HG03039 (cell line): ENCODE measurements at regions not wholly inside any gene's neighbourhood (a gene's known extent, or its start where the extent isn't known, plus 50 kb on each side); places are given as distances from the start of the nearest gene placed in this dataset.

Experiments
- ATAC-seq: cut with Tn5 transposase; IDR thresholded peaks from one replicate; pipeline ENCODE4 v1.9.1; 2021; ENCODE audit warnings: mild to moderate bottlenecking, moderate library complexity; ENCODE audit not compliant: unreplicated experiment

- no peak for ATAC-seq
These were observed 250.4 kb downstream of the RHOU start for GRCh38 chr1:228985661-228986060.

DNA sequence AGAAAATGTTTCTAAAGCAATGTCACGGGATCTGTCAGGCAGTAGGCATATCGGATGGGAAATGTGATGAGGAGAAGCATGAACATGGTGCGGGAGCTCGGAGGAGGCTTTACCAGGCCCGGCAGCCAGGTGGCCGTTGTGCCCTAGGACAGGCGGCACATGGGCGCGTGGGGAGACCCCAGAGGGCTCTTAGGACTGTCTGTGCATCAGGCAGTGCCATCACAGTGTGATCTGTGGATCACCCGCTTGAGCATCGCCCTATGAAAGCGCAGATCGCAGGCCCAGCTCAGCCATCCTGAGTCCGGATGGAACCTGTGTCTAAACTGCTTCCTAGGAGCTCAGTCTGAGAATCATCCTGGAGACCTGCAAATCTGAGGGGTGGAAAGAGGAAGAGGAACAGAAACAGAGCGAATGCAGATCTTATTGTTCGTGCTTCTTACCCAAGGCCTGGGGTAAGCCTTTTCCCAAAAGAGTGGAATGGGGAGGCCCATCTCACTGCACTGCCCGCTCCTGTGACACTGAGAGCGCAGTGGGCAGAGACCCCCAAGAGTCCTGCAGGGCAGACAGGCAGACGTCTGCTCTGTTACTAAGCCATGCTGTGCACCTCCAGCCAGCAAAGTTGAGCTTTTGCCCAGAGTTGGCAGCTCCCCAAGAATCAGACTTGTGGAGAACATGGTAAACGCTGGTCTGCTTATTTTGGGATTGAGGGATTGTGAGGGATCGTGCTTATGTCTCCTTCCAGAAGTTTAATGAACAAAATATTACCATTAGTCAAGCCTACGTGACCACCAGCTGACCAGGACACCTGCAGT, 251.0 kb downstream of the RHOU start:
- ATAC-seq = no peak

- ATAC-seq = no peak
These were observed 252.0 kb downstream of the RHOU start for GRCh38 chr1:228987286-228987685.

DNA sequence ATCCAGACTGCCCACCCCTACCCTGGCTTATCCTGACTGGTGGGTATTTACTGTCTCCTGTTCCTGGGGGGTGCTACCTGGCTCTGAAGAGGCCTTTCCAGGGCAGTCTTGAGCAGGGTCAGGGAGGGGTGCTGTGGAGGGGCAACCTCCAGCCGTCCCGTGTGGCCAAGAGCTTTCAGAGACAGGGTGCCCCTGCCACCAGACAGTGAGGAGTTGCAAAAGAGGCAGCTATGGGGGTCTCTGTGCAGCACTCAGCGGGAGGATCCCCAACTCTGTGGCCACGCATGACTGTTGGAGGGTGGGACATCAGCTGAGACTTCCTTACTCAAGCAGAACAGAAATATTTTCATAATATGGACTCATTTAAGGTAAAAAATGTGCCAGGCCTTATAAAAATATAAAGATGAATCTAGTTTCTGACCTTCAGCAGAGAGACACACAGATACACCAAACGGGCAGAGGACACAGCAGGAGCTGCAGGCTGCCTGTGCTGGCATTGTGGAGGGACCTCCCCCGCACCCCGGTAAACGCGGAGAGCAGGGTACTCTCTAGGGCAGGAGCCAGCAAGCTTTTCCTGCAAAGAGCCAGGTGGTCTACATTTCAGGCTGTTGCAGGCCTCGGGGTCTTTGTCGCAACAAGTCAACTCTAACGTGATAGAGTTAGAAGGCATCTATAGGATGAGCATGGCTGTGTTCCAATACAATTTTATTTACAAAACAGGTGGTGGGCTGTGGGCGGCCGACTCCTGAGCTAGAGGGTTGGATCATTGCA, 252.6 kb downstream of the RHOU start:
- no peak for ATAC-seq

DNA sequence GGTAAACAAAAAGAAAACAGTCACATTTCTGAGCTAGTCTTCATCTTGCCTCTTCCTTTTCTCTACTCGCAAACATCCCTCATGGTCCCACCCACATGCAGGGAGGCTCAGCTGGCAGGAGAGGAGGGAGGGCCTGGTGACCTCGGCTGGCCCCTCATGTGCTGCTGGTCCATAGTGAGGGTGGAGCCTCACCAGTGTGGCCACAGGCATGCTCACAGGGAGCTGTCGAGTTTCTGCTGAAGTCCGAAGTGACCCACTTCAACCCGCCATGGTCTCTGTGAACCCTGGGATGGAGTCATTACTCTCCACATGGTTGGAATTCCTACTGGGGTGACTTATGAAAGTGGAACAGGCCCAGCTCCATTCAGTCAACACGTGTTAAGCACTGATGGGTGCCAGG, 253.4 kb downstream of the RHOU start:
- no peak for ATAC-seq

- ATAC-seq = no peak
These were observed 253.9 kb downstream of the RHOU start for GRCh38 chr1:228989176-228989575.

DNA sequence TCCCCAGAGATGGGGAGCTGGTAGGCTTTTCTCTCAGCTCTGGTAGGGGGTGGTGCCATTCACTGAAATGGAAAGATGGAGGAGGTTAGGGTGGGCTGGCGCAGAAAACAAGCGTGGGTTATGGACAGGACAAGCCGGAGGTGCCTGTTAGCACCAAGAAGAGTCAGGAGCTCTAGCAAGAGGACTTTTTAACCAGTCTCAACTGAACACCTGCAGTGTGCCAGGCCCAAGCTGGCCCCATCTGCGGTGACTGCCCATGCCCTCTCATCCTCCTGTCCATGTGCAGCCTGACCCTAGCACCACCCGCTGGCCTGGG, 254.4 kb downstream of the RHOU start:
- no peak for ATAC-seq

DNA sequence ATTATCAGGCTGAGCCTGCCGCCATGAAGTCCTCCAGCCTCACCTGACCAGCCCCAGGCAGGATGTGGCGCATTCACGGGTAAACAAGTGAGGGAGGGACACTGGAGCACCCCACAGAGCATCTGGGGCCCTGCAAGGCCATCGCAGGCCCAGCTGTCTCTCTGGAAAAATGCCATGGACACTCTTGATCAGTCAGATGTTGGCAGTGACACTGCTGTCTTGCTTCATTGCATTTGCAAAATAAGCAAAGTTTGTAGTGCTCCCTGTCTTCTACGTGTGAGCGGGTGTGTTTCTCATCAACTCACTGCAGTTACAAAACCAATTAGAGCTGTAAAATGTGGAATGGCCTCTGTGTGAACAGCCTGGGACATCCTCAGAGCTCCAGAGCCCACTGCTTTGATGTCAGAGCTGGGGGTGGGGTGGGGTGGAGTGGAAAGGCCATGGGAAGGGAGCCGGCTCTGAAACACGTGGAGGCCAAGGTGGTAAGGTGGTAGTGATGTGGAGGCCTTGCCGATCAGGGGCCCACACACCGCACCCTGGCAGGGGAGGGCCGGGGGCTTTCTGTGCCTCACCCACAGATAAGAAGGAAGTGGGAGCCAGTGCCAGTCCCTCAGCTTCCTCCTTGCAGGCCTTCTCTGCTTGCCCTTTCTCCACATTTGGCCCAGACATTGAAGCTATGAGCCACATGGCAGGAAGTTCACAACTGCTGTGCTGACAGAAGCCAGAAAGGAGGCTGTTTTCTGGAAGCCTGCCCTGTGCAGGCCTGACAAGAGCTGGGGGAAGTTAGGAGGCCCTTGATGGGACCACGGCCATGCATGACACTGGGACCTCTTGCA, 254.9 kb downstream of the RHOU start:
- no peak for ATAC-seq

GRCh38 chr1:228990906-228991569, 255.8 kb downstream of the RHOU start:
- no peak for ATAC-seq

DNA sequence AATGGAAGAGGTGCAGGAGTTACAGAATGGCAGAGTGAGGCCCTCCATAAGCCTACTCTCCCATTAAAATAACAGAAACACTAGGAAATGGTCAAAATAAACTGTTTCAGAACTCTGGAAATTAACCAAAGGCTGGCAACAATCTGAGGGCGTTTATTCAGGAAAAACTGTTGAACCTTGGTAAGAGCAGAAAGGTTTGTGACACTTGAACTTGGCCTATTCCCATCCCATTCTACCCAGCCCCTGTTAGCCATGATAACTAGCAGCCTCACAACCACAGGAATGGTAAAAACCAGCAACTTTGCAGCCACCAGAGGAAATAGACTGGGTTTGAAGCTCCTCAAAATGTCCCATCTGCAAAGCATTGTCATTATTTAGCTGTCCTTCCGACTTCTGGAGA, 256.8 kb downstream of the RHOU start:
- ATAC-seq = no peak

- ATAC-seq = no peak
These were observed 257.7 kb downstream of the RHOU start for GRCh38 chr1:228992907-228993535.

DNA sequence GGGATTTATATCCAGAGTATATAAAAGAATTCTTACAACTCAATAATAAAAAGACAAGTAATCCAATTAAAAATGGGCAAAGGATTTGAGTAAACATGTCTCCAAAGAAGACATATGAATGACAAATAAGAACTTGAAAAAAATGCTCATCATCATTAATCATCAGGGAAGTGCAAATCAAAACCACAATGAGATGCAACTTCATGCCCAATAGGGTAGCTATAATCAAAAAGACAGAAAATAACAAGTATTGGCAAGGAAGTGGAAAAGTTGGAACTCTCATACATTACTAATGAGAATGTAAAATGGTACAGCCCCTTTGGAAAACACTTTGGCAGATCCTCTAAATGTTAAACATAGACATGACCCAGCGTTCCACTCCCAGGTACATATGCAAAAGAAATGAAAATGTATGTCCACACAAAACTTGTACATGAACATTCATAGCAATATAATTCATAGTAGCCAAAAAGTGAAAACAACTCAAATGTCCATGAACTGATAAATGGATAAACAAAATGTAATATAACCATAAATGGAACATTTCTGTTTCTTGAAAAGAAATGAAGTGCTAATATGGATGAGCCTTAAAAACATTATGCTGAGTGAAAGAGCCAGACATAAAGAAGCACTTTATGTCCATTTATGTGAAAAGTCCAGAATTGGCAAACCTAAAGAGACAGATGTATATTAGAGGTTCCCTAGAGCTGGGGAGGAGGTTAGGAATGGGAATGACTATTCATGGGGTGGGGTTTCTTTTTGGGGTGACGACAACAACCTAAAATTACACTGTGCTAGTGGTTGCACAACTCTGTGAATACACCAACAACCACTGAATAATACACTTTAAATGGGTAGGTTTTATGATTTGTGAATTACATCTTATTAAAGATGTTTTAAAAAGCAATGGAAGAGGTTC, 259.7 kb downstream of the RHOU start:
- no peak for ATAC-seq

DNA sequence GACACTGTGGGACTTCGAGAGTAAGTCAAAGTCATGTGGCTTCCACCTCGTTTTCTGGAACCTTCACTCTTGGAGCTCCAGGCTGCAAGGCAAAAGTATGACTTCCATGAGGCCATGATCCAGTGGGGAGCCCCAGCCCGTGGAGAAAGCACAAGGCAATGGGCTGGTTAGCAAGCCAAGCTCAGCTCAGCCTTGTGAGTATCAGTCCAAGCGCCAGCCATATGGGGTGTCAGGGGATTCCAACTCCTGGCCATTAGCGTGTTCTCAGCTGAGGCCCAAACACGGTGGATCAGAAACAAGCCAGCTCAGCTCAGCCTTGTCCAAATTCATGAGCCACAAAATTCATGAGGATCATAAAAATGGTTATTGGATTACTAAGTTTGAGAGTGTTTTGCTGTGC, 261.0 kb downstream of the RHOU start:
- ATAC-seq = no peak

GRCh38 chr1:228997721-228998144, 262.5 kb downstream of the RHOU start:
- ATAC-seq = no peak

DNA sequence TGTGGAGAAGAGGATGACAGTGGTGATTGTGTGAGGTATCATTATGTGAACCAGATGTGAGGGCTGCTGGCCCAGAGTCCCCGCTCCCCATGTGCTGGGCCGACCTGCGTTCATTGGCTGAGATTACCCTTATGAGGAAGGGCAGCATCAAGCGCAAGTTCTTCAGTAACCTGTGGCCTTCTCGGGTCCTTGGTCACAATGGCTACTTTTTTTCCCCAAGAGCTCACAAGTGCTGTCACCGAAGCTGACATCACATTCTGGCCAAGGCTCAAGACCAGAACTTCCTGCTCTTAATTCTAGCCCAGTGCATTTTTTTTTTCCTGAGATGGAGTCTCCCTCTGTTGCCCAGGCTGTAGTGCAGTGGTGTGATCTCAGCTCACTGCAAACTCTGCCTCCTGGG, 262.9 kb downstream of the RHOU start:
- ATAC-seq = no peak

GRCh38 chr1:228999446-229000170, 264.3 kb downstream of the RHOU start:
- ATAC-seq = no peak

GRCh38 chr1:229000187-229000586, 264.9 kb downstream of the RHOU start:
- no peak for ATAC-seq

GRCh38 chr1:229001467-229002011, 266.3 kb downstream of the RHOU start:
- no peak for ATAC-seq

DNA sequence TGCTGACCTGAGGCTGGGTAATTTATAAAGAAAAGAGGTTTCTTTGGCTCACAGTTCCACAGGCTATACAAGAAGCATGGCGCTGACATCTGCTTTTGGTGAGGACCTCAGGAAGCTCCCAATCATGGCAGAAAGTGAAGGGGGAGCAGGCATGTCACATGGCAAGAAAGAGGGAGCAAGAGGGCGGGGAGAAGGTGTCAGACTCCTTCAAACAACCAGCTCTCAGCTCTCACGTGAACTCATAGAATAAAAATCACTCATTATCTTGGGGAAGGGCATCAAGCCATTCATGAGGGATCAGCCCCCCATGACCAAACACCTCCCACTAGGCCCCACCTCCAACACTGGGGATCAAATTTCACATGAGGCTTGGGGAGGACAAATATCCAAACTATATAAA, 266.8 kb downstream of the RHOU start:
- no peak for ATAC-seq
